HG03108 (cell line): ENCODE measurements at regions not wholly inside any gene's neighbourhood (a gene's known extent, or its start where the extent isn't known, plus 50 kb on each side); places are given as distances from the start of the nearest gene placed in this dataset.

Experiments
- ATAC-seq: cut with Tn5 transposase; IDR thresholded peaks from one replicate; pipeline ENCODE4 v1.9.1; 2021; ENCODE audit warnings: moderate library complexity; ENCODE audit not compliant: unreplicated experiment

DNA sequence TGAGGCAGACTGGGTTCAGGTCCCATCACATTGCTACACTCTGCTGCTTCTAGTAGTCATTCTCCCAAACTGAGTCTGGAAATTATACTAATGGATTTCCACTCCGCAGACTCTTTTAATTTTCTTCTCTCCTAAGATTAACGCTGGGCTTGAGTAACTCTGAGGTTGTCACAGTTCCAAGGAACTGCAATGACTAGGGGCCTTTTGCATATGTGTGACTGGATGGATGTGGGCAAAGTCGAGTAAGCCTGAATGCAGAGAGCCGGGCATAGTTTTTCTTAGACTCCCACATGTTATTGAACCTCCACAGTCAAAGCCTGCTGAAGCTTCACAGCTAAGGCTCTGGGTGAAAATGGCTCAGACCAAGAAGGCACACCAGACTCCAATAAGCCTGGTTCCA is 160.9 kb upstream of the PROX1 start:
- no peak for ATAC-seq

DNA sequence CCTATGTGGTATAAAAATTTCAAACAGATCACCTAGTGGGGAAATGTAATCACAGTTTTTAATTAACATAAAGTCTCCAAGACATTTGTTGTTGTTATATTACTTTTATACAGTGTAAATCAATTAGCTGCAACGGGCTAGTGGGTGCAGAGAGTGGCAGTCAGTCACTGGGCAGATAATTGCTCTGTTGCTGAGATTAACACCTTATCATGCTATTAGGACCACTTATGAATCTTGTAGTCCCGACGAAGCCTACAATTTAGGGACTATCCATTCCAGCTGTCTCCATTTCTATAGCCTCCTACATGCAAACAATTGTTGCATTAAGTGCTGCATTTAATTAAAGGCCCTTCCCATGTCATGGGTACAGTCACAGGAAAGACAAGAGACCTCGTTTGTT is 158.9 kb upstream of the PROX1 start:
- no peak for ATAC-seq

DNA sequence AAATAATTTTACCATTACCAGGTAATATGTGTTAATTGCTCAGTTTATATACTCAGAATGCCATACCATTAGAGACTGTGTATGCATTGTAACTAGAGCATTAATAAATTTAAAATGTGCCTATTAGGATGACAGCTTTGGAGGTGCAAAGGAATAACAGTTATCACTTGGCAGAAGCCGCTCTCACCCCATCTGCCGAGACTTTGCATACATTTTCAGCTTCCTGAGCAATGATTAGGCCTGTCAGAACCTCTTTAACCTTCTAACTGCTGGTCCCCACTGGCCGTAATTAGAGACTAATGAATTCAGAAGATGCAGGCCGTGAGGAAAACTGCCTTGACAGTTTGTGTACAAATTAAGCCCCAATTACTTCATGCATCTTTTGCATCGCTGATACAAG is 158.0 kb upstream of the PROX1 start:
- ATAC-seq: no peak

DNA sequence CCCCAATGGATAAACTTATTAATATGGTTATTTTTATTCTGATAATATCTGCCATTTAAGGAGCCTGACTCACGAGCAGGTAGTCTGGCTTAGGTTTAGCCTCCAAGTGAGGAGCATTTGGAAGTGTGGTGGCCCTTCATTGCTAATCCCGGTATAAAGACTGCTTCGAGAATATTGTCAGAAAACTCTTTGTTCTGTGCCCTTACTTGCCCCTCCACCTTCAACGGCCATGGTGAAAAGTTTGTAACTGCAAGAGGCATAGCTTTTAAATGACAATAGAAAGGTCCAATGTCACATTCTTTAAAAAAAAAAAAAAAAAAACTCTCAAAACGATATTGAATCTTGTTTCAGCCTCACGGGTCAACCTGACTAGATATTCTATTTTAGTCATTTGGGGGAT is 157.4 kb upstream of the PROX1 start:
- ATAC-seq: no peak

DNA sequence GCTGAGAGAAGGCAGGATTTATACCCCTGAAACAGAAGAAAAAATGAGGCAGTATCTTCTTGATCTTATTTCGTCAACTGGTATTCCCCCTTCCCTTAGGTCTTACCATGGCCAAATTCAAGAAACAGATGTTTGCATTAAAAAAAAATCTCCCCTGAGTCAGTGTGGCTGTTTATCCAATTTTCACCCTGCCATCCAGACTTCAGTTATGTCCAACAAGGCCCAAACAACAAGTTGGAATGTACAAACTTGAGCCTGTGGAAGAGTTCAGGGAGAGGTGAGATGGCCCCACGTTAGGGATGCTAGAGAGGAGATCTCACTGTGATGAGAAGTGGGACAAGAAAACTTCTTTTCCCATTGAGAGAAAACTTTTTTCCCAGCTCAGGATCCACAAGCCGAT is 147.2 kb upstream of the PROX1 start:
- ATAC-seq: no peak

DNA sequence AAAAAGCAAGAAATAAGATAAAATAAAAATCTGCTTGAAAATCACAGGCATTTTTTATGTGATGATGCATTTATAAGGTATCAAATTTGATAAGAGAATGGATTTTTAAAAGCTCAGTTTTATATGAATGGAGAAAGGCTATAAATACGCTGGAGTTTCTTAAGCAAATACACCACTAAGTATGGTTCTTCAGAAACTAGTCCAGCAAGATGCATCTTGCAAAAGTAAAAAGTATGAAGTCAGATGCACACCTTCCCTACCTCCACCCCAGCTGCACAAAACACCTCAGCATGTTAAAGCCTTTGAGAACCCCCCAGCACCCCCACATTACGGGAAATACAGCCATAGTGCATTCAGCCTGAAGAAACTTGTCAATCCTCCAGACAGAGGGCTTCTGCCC is 143.1 kb upstream of the PROX1 start:
- ATAC-seq: no peak

DNA sequence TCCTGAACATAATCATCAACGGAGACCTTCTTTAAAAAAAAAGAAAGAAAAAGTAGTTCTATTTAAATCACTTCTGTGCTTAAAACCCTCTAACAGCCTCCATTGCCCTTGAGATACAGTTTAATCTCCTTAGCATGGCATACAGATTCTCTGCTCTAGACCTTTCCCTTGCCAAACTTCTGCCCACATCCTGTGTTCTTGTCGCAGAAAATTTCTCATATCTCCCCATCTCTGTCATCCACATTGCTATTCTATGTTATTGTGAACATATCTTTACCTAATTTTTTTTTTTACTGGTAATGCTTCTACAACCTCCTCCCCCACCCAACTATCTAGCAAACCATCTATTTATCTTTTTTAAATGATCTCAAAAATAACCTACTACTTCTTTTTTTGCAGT is 135.7 kb upstream of the PROX1 start:
- no peak for ATAC-seq

DNA sequence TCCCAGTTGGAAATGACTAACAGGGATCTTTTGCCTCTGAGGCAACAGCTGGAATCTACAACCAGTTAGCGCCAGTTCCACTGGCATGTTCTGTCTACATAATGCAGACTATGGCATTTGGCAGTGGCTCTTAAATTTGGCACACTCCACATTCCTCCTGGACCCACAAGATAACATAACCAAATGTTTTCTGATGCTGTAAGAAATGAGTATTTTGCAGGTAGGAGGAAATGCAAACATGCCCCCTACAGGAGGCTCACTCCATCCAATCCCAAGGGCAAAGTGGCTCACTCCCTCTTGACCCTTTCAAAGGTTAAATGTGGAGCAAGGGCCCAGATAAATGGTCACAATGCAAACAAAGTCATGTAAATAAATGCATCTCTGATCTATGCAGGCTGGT is 129.2 kb upstream of the PROX1 start:
- no peak for ATAC-seq

DNA sequence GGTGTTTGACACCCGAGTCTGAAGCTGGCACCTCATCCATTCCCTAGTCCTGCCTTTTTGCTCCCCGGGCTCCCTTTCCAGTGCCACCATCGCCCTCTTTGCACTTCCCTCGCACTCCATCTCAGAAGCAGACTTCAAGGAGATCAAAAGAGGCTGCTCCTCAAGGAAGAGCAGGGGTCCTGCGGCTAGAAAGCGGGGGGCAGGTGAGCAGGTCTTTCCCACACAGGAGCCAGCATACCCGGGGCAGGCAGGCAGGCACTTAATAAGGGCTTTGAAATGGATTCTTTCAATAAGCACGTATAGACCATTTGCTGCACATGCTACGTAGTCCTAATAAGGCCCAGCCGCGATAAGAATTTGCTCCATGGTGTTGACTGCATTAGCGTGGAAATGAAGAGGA is 125.9 kb upstream of the PROX1 start:
- ATAC-seq: no peak

DNA sequence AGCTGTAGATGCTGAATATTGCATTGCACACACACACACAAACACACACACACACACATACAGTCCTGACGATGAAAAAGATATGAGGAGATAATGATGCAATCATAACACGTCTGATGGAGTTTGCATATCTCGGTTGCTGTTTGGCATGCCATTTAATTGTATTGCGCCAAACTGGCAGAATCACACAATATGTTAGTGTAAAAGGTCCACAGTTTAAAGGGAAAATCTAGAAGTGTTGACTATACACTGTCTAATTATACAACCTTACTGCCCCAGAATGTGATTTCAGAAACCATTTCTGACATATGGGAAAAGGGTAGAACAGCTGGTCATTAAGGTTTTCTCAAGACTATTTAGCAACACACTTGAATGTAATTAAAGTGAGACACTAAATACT is 123.7 kb upstream of the PROX1 start:
- ATAC-seq: no peak

DNA sequence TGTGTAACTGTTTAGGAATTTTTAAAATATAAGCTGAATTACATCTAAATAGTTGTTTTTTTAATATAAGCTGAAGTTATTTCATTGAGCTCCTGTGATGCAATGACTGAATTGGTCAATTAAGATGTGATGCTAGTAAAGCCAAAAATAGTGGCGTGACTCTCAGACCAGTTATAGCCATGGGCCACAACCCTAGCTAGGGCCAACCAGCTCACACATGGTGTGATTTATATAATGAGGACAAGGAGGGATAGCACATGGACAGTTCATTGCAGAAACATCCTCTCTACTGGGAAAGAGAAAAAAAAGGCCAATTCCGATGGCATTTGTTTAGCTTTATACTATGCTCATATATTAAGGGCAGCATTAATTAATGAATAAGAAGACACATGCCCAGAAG is 119.3 kb upstream of the PROX1 start:
- no peak for ATAC-seq

DNA sequence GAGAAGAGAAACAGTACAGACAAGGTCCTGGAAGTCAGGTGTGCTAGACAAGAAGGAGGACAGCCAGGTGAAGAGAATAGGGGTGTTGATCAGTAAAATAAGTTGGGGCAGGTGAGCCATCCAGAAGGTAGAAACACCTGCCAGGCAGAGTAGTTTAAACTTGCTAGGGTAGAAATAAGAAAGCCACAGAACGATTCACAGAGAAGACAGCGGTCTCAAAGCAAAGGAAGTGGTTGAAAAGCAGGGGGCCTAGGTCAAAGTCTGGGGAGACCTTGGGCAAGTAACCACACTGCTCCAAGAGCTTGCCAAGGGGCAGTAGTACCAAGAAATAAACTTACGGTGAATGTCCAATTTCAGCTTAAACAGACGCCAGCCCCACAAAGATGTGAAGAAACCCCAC is 116.6 kb upstream of the PROX1 start:
- no peak for ATAC-seq

DNA sequence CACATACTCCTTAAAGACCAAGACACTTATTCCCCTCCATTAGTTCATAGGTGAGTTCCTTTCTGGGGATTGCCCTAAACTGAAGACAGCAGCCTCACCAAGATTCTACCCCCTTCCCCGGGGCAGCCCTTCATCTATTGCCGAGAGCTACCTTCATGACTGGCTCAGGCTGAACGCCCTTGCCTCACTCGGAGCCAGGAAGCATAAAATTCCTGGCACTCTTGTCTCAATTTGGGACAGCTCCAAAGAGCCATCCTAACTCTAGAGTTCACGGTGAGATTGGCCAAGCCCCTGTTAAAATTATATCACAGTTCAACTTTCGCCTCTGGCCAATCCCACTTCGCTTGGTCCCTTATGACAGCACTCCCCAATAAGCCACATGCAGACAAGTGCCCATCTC is 113.0 kb upstream of the PROX1 start:
- ATAC-seq: no peak

DNA sequence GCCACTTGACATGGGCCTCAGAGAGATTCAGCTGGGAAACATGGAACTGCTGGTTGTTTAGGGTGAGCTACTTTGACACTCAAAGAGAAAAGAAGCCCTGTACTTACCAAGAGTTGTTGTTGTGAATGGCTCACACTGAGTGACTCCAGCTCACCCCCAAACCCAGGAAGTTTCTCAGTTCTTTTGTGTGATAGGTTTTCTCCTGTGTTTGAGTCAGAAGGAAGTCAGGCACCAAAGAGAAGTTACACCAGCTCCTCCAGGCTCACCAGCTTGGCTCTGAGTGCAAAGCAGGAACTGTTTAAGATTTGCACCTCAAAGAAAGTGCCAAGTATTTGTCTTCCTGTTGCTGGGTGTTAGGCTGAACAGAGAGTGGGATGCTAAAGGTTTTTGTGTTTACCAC is 111.2 kb upstream of the PROX1 start:
- ATAC-seq: no peak

DNA sequence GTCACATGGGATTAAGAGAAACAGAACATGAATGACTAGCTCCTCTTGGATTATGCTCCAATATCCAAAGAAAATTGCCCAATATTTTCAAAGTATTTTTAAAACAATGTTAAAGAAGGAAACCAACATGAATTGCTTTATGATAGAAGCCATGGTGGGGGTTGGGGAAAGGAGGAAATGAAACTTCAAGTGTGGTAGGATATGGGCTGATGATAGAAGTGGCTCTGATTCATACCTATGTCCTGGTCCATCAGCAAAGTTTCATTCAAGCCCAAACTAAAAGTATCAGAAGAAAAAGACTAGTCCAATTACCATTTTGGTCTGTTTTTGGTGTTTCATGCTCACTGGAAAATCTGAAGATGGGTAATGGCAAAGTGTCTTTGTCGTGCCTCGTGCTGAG is 104.2 kb upstream of the PROX1 start:
- no peak for ATAC-seq

DNA sequence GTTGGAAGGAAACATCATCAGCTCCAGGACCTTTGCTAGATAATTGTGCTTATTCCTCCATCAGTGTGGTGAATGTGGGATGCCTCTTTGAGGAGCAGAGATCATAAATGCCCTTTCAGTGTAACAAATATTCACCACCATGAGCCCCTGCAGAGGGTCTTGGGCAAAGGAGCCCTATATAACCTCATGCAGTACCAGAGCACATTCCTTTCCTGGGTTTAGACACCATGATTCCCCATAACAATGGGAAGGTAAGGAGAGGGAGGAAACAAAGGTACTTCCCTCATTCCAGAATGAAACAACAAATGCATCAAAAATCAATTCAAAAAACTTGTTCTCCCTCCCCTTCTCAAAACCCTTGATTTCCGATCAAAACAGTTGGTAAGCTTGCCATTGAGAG is 103.4 kb upstream of the PROX1 start:
- ATAC-seq: no peak

DNA sequence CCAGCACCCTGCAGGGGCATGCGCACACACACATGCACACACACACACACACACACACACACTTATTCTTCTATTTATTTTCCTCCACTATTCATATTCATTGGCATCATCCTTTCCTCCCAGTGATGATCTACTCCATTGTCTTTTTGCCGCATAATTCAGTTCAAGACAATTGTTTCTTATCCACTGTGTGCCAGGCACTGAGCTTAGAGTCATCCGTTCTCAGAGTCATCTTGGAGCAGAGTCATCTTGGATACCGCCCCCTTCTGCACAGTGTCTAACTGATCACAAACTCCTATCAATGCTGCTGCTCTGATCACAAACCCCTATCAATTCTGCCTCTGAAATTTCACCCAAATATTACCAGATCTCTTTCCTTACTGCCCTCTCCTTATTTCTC is 102.8 kb upstream of the PROX1 start:
- ATAC-seq: no peak

DNA sequence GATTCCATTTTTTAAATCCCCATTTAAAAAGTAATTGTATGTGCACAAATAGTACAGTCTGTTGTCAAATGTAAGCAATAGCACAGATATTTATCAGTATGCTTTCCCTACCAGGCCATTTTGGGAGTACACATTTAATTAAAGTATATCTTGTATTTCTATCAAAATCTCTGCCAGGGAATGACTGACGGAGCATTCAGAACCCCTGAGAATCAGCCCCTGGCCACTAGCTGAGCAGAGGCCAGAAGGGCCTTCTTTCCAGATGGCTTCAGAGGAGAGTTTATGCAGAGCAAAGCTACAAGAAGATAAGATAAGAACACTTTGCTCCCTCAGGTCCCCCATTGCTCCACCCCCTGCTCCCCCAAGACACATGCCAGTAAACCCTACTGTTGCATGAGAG is 99.9 kb upstream of the PROX1 start:
- ATAC-seq: no peak

DNA sequence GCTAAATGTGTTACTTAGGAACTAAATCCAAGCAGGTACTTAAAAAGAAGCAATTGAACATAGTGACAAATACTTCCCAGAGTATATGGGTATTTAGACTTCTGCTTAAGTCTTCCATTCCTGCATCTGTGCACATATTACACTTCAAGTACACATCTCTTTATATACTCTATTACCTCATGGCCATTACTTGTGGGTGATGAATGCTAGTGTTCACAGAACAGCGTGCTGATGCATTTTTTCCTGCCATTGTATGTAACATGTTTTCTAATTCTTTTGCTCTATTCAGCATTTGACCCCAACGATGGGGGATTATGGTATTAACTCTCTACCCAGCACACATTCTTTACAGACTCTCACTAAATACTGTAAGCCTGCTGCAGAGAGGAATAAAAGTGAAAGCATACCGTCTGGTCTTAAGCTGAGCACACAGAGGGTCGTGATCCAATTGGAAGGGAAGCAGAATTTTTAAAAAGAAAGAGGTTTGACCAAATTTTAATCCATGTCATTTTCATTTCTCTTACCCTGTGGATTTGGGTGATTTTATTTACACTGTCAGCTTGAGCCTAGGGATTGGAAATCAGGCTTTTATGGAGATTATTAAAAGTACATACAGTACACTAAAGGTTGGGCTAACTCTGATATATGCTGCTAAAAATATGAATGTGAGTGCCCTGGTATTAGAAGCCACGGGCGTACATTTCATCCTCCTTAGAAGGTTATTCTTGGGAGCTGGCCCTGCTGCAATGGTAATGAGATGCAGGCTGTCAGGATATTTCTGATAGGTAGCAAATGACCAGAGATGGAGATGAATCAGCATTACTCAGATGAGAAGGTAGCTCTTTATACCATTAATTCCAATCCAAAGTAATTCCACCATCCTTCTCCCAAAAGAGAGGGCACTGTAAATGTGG is 95.5 kb upstream of the PROX1 start:
- no peak for ATAC-seq

DNA sequence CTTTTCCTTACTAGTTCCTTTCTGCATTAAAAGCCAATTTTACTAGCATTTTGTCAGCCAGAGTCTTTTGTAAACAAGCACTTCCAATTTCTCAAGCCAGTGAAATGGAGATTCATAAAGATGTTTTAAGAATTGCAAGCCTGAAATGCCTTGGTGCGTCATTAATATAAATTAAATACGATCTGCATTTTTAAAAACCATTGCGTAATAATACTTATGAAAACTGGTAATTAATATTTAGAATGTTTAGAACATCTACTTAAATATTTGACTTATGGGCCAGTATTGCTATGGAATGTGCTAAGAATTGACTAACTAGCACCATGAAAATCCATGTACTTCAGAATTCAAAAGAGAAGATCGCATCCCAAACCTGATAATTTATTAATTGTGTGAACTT is 89.1 kb upstream of the PROX1 start:
- ATAC-seq: no peak

DNA sequence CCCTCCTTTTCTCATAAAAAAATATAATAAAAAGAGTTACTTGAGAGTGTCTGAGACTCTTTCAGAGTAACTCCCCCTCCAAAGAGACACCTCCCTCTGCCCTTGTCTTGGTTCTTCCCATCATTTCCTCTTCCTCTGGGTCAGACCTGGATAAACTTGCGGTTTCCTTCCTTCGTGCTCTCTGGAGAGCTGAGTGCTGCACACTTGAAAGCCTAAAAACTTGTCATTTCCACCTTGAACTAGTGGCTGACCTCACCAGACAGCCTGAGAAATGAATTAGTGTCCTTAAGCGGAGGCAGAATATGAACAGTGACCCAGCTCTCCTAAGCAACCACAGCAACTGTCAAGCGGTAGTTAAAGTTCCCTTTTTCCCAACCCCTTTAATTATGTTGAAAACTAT is 88.4 kb upstream of the PROX1 start:
- ATAC-seq: no peak

DNA sequence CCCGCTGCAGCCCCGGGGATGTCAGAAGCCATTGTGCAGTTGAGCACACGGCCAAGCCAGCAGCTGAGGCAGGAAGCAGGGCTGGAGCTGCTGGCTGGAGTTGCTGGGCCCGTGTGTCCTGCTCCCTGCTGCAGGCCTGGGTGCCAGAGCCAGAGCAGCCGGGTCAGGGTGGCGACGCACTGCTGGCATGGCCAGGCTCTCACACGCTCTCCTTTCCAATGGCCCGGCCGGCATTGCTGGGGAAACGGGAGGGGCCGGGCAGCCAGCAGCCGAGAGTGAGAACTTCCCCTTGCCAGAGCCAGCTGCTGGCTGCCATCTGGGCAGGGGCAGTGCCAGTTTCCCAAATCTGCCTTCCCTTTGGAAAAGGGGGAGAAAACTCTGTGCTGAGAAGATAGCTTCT is 82.4 kb upstream of the PROX1 start:
- ATAC-seq: no peak

DNA sequence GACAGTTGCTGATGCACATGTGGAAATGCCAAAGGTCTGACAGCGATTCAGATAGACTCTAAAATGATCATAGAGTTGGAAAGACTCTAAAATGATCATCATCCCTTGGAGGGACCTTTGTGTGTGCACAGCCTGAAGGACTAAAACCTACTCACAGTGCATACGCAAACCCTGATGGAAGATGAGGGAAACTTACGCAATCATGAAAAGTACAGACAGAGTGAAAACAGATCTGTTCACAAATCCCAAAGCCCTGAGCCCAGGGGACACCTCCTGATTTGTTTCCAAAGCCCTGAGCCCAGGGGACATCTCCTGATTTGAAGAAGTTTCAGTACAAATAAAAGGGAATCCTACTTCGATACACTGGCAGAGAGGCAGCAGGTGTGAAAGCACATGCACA is 79.3 kb upstream of the PROX1 start:
- no peak for ATAC-seq
